Stimulated activated CD8-positive, alpha-beta memory T cell treated with anti-CD3 and anti-CD28 coated beads, Interleukin-2, amount 100 ng/mL, for 1 hour (primary cell): ENCODE measurements at regions not wholly inside any gene's neighbourhood (a gene's known extent, or its start where the extent isn't known, plus 50 kb on each side); places are given as distances from the start of the nearest gene placed in this dataset.
"Not testable (repeated sequence)": the region's sequence is repeated elsewhere in the genome, so short reads cannot be mapped to it uniquely, and the experiment has no call there.

Source experiments
- DNase-seq, 2 donors: peaks; one replicate each; pipeline ENCODE4 v3.0.0-alpha.2; 2020; ENCODE audit warnings: low read depth in 2 of 2

- not testable (repeated sequence) for DNase-seq
These were observed 164.0 kb downstream of the HRH4 start for GRCh38 chr18:24624421-24624820.

DNA sequence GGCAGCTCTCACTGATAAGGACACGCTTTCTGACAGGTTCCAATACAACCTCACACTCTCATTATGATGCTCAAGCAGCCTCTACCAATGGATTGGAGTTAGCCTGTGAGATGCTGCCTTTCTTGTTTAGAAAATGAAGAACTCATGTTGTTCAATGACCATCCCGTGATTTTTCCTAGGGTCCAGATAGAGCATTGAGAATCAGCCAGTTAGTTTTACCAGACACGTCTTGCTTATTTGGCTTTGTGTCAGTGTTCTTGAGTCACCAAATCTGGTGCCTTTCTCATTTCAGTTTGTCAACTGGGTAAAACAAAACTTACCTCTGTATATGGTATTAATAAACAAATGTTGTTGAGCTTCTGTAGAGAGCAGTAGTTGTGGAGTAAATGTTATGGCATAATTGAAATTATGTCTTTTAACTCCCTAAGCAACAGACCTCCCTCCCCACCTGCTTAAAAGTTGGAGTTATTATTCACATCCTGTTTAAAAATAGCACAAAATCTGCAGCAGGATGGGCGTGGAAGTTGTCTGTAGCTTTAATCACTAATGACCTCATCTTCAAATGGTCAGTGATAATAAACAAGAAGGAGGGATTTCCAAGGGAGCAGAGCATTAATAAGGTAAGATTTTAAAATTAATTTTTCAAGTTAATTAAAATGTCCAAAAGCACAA is 167.3 kb downstream of the HRH4 start:
- DNase-seq = no peak

DNA sequence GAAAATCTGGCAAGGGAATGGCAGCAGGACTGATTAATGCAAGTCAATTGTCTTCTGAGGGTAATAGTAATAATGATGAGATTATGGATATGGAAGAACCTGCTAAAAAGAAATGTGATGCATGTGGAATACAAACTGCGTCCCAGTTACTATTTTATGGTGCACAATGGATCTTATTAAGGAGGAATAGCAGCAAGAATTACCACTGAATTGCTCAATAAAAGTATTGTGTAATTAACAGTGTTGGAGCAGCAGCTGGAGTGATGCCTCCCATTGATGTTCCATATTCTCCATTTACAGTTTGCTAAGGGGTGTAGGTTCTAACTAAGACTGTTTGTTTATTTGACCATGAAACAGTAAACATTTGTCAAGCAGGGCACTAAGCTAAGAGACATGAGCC is 167.9 kb downstream of the HRH4 start:
- no peak for DNase-seq

GRCh38 chr18:24629921-24630320 is 169.5 kb downstream of the HRH4 start:
- DNase-seq = no peak

DNA sequence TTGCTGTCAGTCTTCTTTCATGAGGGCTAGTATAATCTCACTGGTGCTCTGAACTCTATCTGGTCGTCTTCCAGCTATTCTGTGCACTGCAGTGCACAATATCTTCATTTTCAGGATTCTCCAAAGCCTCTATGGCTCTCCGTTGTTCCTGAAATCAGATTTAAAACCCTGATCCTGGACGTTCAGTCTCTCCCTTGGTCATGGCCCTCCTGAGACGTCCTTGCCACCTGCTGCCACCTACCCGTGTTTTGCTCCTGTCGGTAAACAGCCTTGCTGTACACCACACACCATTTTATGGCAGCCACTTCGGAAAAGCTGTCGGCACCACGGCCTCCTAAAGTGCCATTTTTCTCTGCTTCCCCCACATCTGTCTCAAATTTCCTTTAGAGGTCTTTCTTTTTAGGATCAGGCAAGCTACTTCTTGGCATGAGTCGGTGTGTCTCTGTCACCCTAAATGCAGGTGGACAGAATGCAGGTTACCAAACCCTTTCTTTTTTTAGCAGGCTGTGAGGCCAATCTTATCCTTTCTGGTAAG is 170.0 kb downstream of the HRH4 start:
- no peak for DNase-seq

DNA sequence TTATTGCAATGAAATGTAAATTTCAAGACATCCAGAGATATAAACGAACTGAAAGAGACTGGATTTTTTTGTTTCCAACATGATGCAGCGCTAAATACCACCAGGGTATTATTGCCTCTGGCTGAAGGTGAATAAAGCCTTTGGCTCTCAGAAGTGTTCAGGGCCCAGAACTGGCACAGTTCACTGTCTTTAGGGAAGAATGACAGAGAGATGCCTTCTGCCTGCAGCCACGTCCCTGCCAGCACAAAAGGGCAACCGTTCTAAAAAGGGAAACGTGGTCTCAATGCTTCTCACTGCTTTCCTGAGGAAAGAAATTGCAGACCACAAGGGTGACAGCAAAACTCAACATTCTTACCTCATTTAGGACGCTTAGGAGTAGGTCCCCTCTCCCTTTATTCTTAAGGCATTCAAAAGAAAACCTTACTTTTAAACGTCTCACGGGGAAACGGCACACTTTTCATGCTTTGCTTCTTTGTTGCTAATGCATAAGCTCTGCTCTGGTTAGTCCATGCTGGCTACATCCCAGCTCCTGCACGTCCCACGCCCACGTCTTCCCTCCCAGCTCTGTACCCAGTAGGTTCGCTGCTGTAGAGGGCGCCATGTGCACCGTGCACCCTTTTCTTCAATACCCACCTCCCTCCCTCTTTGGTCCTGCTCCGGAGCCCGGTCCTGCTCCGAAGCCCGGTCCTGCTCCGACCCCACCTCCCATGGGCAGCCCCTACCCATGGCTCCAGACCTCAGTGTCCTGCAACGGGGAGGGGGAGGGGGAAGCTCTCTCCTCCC is 171.0 kb downstream of the HRH4 start:
- DNase-seq = no peak

- no peak for DNase-seq
These were observed 171.9 kb downstream of the HRH4 start for GRCh38 chr18:24632158-24632988.

DNA sequence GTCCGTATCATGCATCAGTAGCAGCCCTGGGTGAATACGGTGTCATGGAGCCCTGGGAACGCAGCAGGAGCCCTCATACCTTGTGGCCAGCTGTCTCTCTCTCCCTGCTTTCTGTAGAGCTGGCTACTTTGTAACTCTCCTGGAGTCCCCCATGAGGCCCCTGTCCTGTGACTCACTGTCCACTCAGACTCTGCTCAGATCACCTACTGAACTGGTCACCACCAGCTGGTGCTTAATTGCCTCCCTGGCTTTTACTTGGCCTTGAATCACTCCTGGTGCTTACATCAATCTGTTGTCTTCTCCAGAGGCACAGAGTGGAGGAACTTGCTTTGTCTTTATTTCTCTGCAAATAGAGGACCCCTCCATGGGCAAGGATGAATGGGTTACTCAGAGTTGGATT is 172.7 kb downstream of the HRH4 start:
- DNase-seq = no peak

DNA sequence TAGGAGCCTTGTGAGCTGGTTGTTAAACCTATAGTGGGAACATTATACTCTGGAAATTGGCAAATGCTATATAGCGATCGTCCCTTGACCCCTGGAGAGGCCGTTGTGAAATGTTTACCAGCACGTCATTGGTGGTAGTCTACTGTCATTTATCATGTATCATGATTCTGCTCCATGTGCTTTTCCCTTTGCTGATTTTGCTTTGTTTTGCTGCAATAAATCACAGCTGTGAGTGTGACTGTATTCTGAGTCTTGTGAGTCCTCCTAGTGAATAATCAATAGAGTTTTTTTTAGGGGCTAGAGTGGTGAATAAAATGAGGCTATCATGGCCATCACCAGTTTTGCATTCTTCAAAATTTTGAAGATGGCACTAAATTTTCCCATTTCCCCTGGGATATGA is 189.1 kb downstream of the HRH4 start:
- DNase-seq = no peak

GRCh38 chr18:24651434-24651833 is 191.0 kb downstream of the HRH4 start:
- DNase-seq = no peak

DNA sequence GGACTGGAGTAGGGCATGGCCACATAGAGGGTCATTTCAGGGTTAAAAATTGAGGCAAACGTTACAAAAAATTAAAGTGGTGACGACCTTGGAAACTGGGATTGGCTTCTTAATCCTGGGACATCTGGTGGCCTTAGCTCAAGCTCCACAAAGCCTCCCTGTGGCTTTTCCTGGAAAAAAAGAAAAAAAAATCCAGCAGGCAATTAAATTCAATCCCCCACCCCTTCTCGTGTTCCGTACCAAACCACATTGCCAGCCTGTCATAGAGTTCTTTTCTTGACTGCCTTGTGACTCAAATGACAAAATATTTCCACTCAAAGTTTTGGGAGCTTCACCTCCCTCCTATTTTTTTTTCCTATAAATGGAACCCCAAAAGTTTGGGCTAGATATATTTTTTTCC is 195.6 kb downstream of the HRH4 start:
- no peak for DNase-seq

GRCh38 chr18:24656551-24657443 is 196.4 kb downstream of the HRH4 start:
- DNase-seq = no peak

GRCh38 chr18:24657444-24657842 is 197.0 kb downstream of the HRH4 start:
- no peak for DNase-seq

- DNase-seq = no peak
These were observed 197.9 kb downstream of the HRH4 start for GRCh38 chr18:24658302-24658701.

DNA sequence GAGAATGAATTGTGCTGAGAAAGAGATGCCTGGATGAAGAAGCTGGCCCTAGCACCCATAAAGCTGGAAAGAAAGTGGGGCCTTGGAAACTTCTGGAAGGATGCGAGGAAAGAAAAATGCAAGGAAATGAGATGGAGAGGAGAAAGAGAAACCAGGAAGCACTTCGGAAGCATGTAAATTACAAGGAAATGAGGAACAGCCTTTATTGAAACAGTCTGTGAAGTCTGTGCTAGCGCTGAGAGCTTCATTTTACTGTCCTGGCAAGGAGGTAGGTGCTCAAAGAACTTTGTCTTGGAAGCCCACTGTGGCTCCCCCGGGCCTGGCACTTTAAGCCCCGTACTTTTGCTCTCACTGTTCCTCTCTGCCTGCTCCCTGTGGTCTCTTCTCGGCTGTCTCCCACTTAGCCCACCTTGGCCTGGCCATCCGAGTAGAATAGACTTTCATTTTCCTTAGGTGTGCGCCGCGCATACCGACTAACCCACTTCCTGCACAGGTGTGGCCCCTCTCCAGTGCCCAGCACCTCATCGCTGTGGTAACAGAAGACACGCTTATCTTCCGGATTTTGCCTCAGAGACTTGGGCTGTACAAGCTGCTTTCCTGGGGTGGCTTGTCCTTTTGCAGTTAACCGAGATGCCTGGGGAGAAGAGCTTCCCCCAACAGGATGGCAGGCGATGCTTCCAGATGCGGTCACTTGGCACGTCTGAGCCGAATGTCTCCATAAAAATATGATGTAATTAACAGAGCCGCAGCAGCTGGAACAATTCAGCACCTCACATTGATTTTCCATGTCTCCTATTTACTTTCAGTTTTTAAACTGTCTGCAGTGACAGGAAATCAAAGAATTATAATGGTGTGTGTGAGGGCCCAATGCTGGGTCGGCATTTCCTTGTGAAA is 199.6 kb downstream of the HRH4 start:
- no peak for DNase-seq

DNA sequence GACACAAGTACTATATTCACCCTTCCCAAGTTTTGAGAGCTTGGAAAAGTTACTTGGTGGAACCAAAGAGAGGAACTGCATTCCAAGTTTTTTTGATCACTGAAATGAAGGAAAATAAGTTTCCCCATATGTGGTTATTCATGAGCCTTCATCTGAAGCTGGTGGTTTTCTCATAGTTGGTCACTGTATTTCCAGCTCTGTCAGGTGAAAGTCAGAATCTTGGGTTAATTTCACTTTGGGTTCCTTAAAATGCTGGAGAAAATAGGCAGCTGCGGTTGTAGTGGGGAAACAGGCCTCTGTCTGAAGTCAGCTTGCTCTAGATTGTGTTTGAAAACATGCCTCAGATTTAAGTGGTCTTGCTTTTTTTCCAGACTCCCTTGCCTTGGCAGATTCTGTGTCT is 200.5 kb downstream of the HRH4 start:
- DNase-seq = no peak

- no peak for DNase-seq
These were observed 202.0 kb downstream of the HRH4 start for GRCh38 chr18:24662412-24662821.

GRCh38 chr18:24663026-24663425 is 202.6 kb downstream of the HRH4 start:
- no peak for DNase-seq

DNA sequence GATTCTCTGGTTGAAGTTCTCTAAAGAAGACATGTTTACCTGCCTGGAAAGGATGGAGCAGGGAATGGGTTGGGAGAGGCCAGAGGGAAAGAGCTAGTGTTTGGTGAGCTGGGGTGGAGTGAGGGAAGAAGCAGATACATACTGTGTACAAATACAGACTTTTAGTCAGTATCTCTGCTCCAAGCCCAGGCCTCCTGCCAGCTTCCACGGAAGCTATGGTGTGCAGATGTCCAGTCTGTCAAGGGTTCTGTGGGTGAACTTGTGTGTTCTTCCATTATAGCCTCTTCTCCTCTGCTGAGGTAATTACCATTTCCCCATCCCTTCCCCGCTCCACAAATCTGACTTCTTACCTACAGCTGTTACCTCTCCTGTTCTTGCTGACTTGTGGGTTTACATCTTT is 208.6 kb downstream of the HRH4 start:
- DNase-seq = no peak

GRCh38 chr18:24669502-24669901 is 209.1 kb downstream of the HRH4 start:
- DNase-seq = no peak
